ENCODE measurements at regions not wholly inside any gene's neighbourhood (a gene's known extent, or its start where the extent isn't known, plus 50 kb on each side); places are given as distances from the start of the nearest gene placed in this dataset.

DNA sequence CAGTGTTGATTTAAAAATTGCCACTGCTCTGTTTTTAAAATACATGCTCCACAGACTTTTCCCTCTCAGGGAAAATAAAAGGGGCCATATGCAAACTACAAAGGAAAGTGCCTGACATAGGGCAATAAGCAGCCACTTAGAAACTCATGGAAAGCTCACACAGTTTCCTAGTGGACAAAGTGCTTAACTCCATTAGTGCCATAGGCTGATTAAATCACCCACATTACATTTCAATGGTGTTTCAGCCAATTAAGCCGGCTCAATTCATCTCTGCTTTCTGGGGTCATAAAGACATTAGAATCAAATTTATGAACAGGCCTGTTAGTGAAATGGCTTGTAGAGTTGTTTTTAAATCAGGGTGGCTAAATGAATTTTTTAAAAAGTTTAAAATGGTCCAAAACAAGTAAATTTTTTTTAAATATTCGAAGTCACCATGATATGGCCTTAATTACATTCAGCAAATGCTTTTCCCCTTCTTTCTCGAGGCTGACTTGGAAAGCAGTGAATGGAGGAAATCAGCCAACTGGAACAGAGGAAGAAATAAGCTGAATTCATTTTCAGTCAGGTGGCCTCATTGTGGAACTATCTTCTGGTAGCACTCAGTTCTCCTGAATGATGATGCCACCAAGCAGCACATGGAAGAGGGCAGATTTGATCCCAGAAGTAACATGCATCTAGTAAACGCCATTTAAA is 2305.1 kb upstream of the AGA start:
- TF ChIP-seq, protein P1, sequence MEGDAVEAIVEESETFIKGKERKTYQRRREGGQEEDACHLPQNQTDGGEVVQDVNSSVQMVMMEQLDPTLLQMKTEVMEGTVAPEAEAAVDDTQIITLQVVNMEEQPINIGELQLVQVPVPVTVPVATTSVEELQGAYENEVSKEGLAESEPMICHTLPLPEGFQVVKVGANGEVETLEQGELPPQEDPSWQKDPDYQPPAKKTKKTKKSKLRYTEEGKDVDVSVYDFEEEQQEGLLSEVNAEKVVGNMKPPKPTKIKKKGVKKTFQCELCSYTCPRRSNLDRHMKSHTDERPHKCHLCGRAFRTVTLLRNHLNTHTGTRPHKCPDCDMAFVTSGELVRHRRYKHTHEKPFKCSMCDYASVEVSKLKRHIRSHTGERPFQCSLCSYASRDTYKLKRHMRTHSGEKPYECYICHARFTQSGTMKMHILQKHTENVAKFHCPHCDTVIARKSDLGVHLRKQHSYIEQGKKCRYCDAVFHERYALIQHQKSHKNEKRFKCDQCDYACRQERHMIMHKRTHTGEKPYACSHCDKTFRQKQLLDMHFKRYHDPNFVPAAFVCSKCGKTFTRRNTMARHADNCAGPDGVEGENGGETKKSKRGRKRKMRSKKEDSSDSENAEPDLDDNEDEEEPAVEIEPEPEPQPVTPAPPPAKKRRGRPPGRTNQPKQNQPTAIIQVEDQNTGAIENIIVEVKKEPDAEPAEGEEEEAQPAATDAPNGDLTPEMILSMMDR (IDR thresholded peaks at IDR 0.05 in 2 of 3, conservative IDR thresholded peaks at IDR 0.05 in 1 of 3; ENCODE audit: borderline replicate concordance in 1 of 3, insufficient read depth in 1 of 3, low read depth in 2 of 3, low read length in 2 of 3), result no peak
- TF ChIP-seq EZH2phosphoT487 (IDR thresholded peaks at IDR 0.05; ENCODE audit: borderline replicate concordance) (no peak), CEBPB (IDR thresholded peaks at IDR 0.05; ENCODE audit: low read depth) (no peak), POLR2A (IDR thresholded peaks at IDR 0.05; ENCODE audit: borderline replicate concordance, extremely low read depth, insufficient read depth, insufficient read length) (no peak), SP1 (IDR thresholded peaks at IDR 0.05; ENCODE audit: low read depth) (no peak), POLR2AphosphoS5 (IDR thresholded peaks at IDR 0.05; ENCODE audit: low read depth, low read length) (no peak), EGR1 (IDR thresholded peaks at IDR 0.05; ENCODE audit: low read depth) (no peak)

All from HCT116 (cell line).